DND-41 (cell line): ENCODE measurements at regions not wholly inside any gene's neighbourhood (a gene's known extent, or its start where the extent isn't known, plus 50 kb on each side); places are given as distances from the start of the nearest gene placed in this dataset.

Experiments
- ATAC-seq: fragments of 200-7000 bp; cut with Tn5 transposase; 3 replicates; pipeline ENCODE4 v1.9.1; 2021; ENCODE audit warnings: low read depth; ENCODE audit not compliant: insufficient read depth
- DNase-seq: peaks from one replicate; pipeline ENCODE4 v3.0.0-alpha.2; 2020
- H2AFZ ChIP-seq: 2 replicates; pipeline ENCODE4 v1.6.0; 2012; ENCODE audit warnings: low read depth, low read length
- H3K27ac ChIP-seq: 2 replicates; pipeline ENCODE4 v1.5.1; 2012; ENCODE audit warnings: low read length, inconsistent platforms
- H3K27me3 ChIP-seq: fragments of 200-600 bp; sonication (generic); 2 replicates; pipeline ENCODE4 v1.6.0; 2012; ENCODE audit warnings: low read length, mild to moderate bottlenecking, inconsistent platforms; ENCODE audit not compliant: insufficient read depth, poor library complexity
- H3K36me3 ChIP-seq: 2 replicates; pipeline ENCODE4 v1.5.1; 2012; ENCODE audit warnings: low read length, inconsistent platforms; ENCODE audit not compliant: insufficient read depth
- H3K4me1 ChIP-seq: 2 replicates; pipeline ENCODE4 v1.5.1; 2012; ENCODE audit warnings: mild to moderate bottlenecking, low read length; ENCODE audit not compliant: insufficient read depth
- H3K4me2 ChIP-seq: 2 replicates; pipeline ENCODE4 v1.6.0; 2012; ENCODE audit warnings: mild to moderate bottlenecking, moderate library complexity, low read length, inconsistent platforms; ENCODE audit not compliant: insufficient read depth
- H3K4me3 ChIP-seq, 2 experiments: fragments of 200-600 bp in 1 of 2; shearing (Covaris generic) in 1 of 2; 2 replicates each; pipeline ENCODE4 v1.5.1; 2012 to 2016; ENCODE audit warnings: inconsistent platforms in 2 of 2, low read length in 2 of 2, mild to moderate bottlenecking in 2 of 2, low read depth in 1 of 2, moderate library complexity in 1 of 2
- H3K79me2 ChIP-seq: 2 replicates; pipeline ENCODE4 v1.6.0; 2012; ENCODE audit warnings: low read length, inconsistent platforms; ENCODE audit not compliant: insufficient read depth
- H3K9ac ChIP-seq: 2 replicates; pipeline ENCODE4 v1.6.0; 2012; ENCODE audit warnings: low read depth, mild to moderate bottlenecking, inconsistent platforms, low read length, moderate library complexity
- H3K9me3 ChIP-seq: 2 replicates; pipeline ENCODE4 v1.5.1; 2012; ENCODE audit warnings: low read length, moderate library complexity, mild to moderate bottlenecking, inconsistent platforms; ENCODE audit not compliant: insufficient read depth, severe bottlenecking
- H4K20me1 ChIP-seq: 2 replicates; pipeline ENCODE4 v1.6.0; 2012; ENCODE audit warnings: low read length; ENCODE audit not compliant: insufficient read depth
- CTCF ChIP-seq: IDR thresholded peaks from 2 replicates; pipeline ENCODE4 v1.5.1; 2012; ENCODE audit warnings: borderline replicate concordance, low read length, moderate library complexity, mild to moderate bottlenecking; ENCODE audit not compliant: poor library complexity, severe bottlenecking; ENCODE audit errors: extremely low read depth
- EZH2 ChIP-seq: IDR thresholded peaks from 3 replicates; pipeline ENCODE4 v1.6.1; 2012; ENCODE audit warnings: borderline replicate concordance, low read depth, mild to moderate bottlenecking, moderate library complexity, low read length, inconsistent platforms; ENCODE audit not compliant: severe bottlenecking

DNA sequence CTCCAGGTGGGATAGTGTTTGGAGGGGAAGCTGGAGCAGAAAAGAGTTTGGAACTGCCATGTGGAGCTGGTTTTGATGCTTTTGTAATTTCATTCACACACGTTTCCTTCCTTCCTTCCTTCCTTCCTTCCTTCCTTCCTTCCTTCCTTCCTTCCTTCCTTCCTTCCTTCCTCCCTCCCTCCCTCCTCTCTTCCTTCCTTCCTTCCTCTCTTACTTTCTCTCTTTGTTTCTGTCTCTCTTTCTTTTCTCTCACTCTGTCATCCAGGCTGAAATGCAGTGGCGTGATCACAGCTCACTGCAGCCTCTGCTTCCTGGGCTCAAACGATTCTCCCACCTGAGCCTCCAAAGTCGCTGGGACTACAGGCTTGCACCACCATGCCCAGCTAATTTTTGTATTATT is 168.0 kb upstream of the ARID2 start:
- TF ChIP-seq EZH2 (no peak), CTCF (no peak)
- Histone ChIP-seq H3K27ac (no peak overlapping the region), H4K20me1 (no peaks in the 10 kb centered on the region), H3K36me3 (no peaks in the 10 kb centered on the region), H3K9me3 (peaks cover 2% of the 10 kb centered on the region), H3K79me2 (no peaks in the 10 kb centered on the region), H3K4me3 (no peak overlapping the region), H3K4me2 (no peak overlapping the region), H3K27me3 (no peaks in the 10 kb centered on the region), H3K9ac (no peak overlapping the region), H2AFZ (no peak overlapping the region), H3K4me1 (no peaks in the 10 kb centered on the region)
- ATAC-seq (no peak), DNase-seq (no peak)

DNA sequence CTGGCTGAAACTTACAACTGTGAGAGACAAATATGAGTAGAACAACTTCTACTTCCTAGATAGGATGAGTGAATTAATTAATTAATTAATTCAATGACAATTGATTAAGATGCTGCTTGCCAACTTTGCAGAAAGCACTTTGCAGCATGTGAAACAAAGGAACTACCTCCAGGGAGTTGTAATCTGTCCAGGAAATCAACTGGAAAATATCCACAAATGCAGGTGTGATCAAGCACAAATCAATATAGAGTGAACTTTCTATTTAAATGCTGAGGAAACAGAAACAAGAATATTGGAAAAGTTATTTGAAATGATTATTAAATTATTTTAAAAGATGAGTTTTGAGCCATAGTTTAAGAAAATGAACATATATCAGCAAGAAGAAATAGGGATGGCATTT is 163.9 kb upstream of the ARID2 start:
- ATAC-seq (no peak), DNase-seq (no peak)
- Histone ChIP-seq H3K79me2 (no peaks in the 10 kb centered on the region), H2AFZ (no peak overlapping the region), H3K27ac (no peak overlapping the region), H3K27me3 (no peaks in the 10 kb centered on the region), H3K9ac (no peak overlapping the region), H3K4me1 (peaks cover 15% of the 10 kb centered on the region), H3K4me2 (no peak overlapping the region), H3K9me3 (no peaks in the 10 kb centered on the region), H3K4me3 (no peak overlapping the region), H3K36me3 (no peaks in the 10 kb centered on the region), H4K20me1 (no peaks in the 10 kb centered on the region)
- TF ChIP-seq CTCF (no peak), EZH2 (no peak)

- no peak overlapping the region for H2AFZ ChIP-seq
- H3K27ac ChIP-seq = no peak overlapping the region
- H3K27me3 ChIP-seq = no peaks in the 10 kb centered on the region
- H3K9ac ChIP-seq = no peak overlapping the region
- no peaks in the 10 kb centered on the region for H3K79me2 ChIP-seq
- no peak for DNase-seq
- ATAC-seq = no peak
- TF ChIP-seq EZH2 = no peak
- no peak for TF ChIP-seq CTCF
- H3K4me2 ChIP-seq = no peak overlapping the region
- no peak overlapping the region for H3K4me3 ChIP-seq
- no peaks in the 10 kb centered on the region for H4K20me1 ChIP-seq
- no peaks in the 10 kb centered on the region for H3K36me3 ChIP-seq
- H3K4me1 ChIP-seq = peaks cover 15% of the 10 kb centered on the region
- no peaks in the 10 kb centered on the region for H3K9me3 ChIP-seq
Observed at GRCh38 chr12:45566257-45566656, 163.2 kb upstream of the ARID2 start.

DNA sequence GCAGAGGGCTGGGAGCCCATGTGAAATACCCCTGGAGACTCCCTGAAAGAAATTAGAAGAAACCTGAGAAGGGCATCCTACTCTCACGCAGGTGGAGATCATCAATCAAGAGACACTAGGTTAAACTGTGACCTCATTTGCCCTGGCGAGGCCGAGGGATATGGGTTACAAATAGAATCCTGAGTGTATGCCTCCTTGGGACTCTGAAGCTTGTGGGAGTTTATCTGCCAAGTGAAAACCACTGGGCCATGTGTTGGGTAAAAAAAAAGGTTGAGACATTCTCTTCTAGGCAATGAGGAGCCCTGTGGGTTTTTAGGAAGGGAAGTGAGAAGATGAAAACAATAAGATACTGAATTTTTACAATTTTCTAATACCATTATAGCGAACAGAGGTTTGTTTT is 160.7 kb upstream of the ARID2 start:
- peak overlapping the region; percentile 36 for H3K27ac ChIP-seq
- H3K9me3 ChIP-seq = no peaks in the 10 kb centered on the region
- no peak overlapping the region for H2AFZ ChIP-seq
- peak; percentile 78 for ATAC-seq
- peaks cover 15% of the 10 kb centered on the region for H3K4me1 ChIP-seq
- no peak overlapping the region for H3K4me2 ChIP-seq
- no peak overlapping the region for H3K4me3 ChIP-seq
- no peaks in the 10 kb centered on the region for H3K79me2 ChIP-seq
- no peak for TF ChIP-seq EZH2
- TF ChIP-seq CTCF = no peak
- no peaks in the 10 kb centered on the region for H4K20me1 ChIP-seq
- H3K27me3 ChIP-seq = no peaks in the 10 kb centered on the region
- DNase-seq = no peak
- no peaks in the 10 kb centered on the region for H3K36me3 ChIP-seq
- no peak overlapping the region for H3K9ac ChIP-seq
